IMR-90 (cell line): ENCODE measurements at regions not wholly inside any gene's neighbourhood (a gene's known extent, or its start where the extent isn't known, plus 50 kb on each side); places are given as distances from the start of the nearest gene placed in this dataset.

Experiments
- ATAC-seq: fragments of 200-7000 bp; cut with Tn5 transposase; 2 replicates; pipeline ENCODE4 v1.9.1; 2020; ENCODE audit warnings: low read depth, mild to moderate bottlenecking, moderate library complexity
- BruUV-seq: library from RNA; stranded (reverse); fragments of 400-500 nt; replicated peaks from 2 replicates; lab custom pipeline; 2021; lab: Mats Ljungman, UMichigan
- CTCF ChIA-PET: fragments of 300-600 bp; formaldehyde crosslinking; extraction: SDS; loops from one replicate; lab custom pipeline; 2021; ENCODE audit warnings: antibody characterized with exemption; lab: Yijun Ruan, JAX
- POLR2A ChIA-PET: fragments of 300-600 bp; sonication (Branson Sonifier 250); formaldehyde crosslinking; loops from one replicate; lab custom pipeline; 2022; ENCODE audit warnings: antibody characterized with exemption; ENCODE audit not compliant: unreplicated experiment; lab: Charles Lee
- DNase-seq: peaks from one replicate; pipeline ENCODE4 v3.0.0; 2013
- H2AFZ ChIP-seq: replicated peaks from 2 replicates; pipeline ENCODE3; 2013; ENCODE audit warnings: low read length, mild to moderate bottlenecking; ENCODE audit not compliant: poor library complexity
- H2AK5ac ChIP-seq: 2 replicates; pipeline ENCODE4 v1.6.1; 2013; ENCODE audit warnings: low read depth, low read length, inconsistent platforms
- H2AK9ac ChIP-seq: replicated peaks from 2 replicates; pipeline ENCODE3; 2013; ENCODE audit warnings: mild to moderate bottlenecking, low read depth, low read length, moderate library complexity; ENCODE audit not compliant: poor library complexity
- H2BK120ac ChIP-seq: 2 replicates; pipeline ENCODE4 v1.6.1; 2013; ENCODE audit warnings: low read depth, low read length, inconsistent platforms
- H2BK15ac ChIP-seq: 3 replicates; pipeline ENCODE4 v1.6.1; 2013; ENCODE audit warnings: low read depth, low read length, inconsistent platforms
- H2BK20ac ChIP-seq: 2 replicates; pipeline ENCODE4 v1.6.1; 2013; ENCODE audit warnings: low read depth, mild to moderate bottlenecking, inconsistent platforms, low read length, moderate library complexity
- H2BK5ac ChIP-seq: 2 replicates; pipeline ENCODE4 v1.6.1; 2013; ENCODE audit warnings: mild to moderate bottlenecking, low read depth, low read length, inconsistent platforms; ENCODE audit not compliant: poor library complexity, severe bottlenecking
- H3K14ac ChIP-seq: replicated peaks from 2 replicates; pipeline ENCODE4 v1.6.1; 2013; ENCODE audit warnings: low read depth, low read length, inconsistent platforms
- H3K18ac ChIP-seq: 2 replicates; pipeline ENCODE4 v1.6.1; 2013; ENCODE audit warnings: low read depth, low read length, control low read depth
- H3K23ac ChIP-seq: 2 replicates; pipeline ENCODE4 v1.6.1; 2013; ENCODE audit warnings: low read depth, low read length, inconsistent platforms
- H3K27ac ChIP-seq: 2 replicates; pipeline ENCODE4 v1.5.1; 2013; ENCODE audit warnings: mild to moderate bottlenecking, control low read depth, low read length; ENCODE audit not compliant: insufficient read depth
- H3K27me3 ChIP-seq: 2 replicates; pipeline ENCODE4 v1.6.1; 2013; ENCODE audit warnings: low read length; ENCODE audit not compliant: control insufficient read depth, insufficient read depth
- H3K36me3 ChIP-seq: 2 replicates; pipeline ENCODE4 v1.6.1; 2013; ENCODE audit warnings: low read length, mixed read lengths; ENCODE audit not compliant: control insufficient read depth, insufficient read depth
- H3K4ac ChIP-seq: 2 replicates; pipeline ENCODE4 v1.6.1; 2013; ENCODE audit warnings: low read depth, low read length, inconsistent platforms
- H3K4me1 ChIP-seq: 2 replicates; pipeline ENCODE4 v1.6.1; 2013; ENCODE audit warnings: low read length, mixed read lengths; ENCODE audit not compliant: control insufficient read depth, insufficient read depth
- H3K4me2 ChIP-seq: 2 replicates; pipeline ENCODE4 v1.6.1; 2013; ENCODE audit warnings: low read depth, mild to moderate bottlenecking, control low read depth, low read length, moderate library complexity
- H3K4me3 ChIP-seq: 2 replicates; pipeline ENCODE4 v1.5.1; 2013; ENCODE audit warnings: low read depth, mild to moderate bottlenecking, control low read depth, low read length, moderate library complexity; ENCODE audit not compliant: insufficient read depth
- H3K56ac ChIP-seq: 2 replicates; pipeline ENCODE4 v1.6.1; 2013; ENCODE audit warnings: low read length, inconsistent platforms; ENCODE audit not compliant: insufficient read depth; ENCODE audit errors: extremely low read depth
- H3K79me1 ChIP-seq, 2 experiments: 2 replicates each; pipeline ENCODE4 v1.6.1; 2013; ENCODE audit warnings: low read length in 2 of 2, inconsistent platforms in 1 of 2, low read depth in 1 of 2
- H3K9ac ChIP-seq: 2 replicates; pipeline ENCODE4 v1.6.1; 2013; ENCODE audit warnings: low read depth, low read length, control low read depth
- H3K9me1 ChIP-seq: 2 replicates; pipeline ENCODE4 v1.6.1; 2013; ENCODE audit warnings: low read length, inconsistent platforms; ENCODE audit not compliant: insufficient read depth
- H3K9me3 ChIP-seq: 2 replicates; pipeline ENCODE4 v1.6.1; 2013; ENCODE audit warnings: low read length; ENCODE audit not compliant: control insufficient read depth, insufficient read depth
- H4K20me1 ChIP-seq: 2 replicates; pipeline ENCODE4 v1.6.1; 2013; ENCODE audit warnings: low read length, inconsistent platforms; ENCODE audit not compliant: insufficient read depth
- H4K5ac ChIP-seq: 2 replicates; pipeline ENCODE4 v1.6.1; 2013; ENCODE audit warnings: mild to moderate bottlenecking, low read depth, low read length, control low read depth
- H4K8ac ChIP-seq, 2 experiments: 2 replicates each; pipeline ENCODE4 v1.6.1; 2013; ENCODE audit warnings: low read depth in 2 of 2, low read length in 2 of 2, control low read depth in 1 of 2, inconsistent platforms in 1 of 2
- H4K91ac ChIP-seq: 2 replicates; pipeline ENCODE4 v1.6.1; 2013; ENCODE audit warnings: low read depth, low read length, inconsistent platforms; ENCODE audit not compliant: insufficient read depth
- BHLHE40 ChIP-seq: fragments of 150-350 bp; IDR thresholded peaks from 2 replicates; pipeline ENCODE4 v1.6.1; 2016; ENCODE audit warnings: mild to moderate bottlenecking, low read depth, low read length
- CEBPB ChIP-seq: IDR thresholded peaks from 2 replicates; pipeline ENCODE4 v1.6.1; 2012; ENCODE audit warnings: low read depth, low read length, improper control_type of control experiment
- CHD1 ChIP-seq: IDR thresholded peaks from 2 replicates; pipeline ENCODE4 v1.6.1; 2012; ENCODE audit warnings: low read depth, low read length, improper control_type of control experiment
- FOS ChIP-seq: fragments of 150-350 bp; IDR thresholded peaks from 2 replicates; pipeline ENCODE4 v1.6.1; 2016; ENCODE audit warnings: low read depth, low read length
- MAFK ChIP-seq: IDR thresholded peaks from 2 replicates; pipeline ENCODE4 v1.6.1; 2012; ENCODE audit warnings: low read depth, low read length, improper control_type of control experiment
- MAZ ChIP-seq: IDR thresholded peaks from 2 replicates; pipeline ENCODE4 v1.6.1; 2012; ENCODE audit warnings: low read depth, mild to moderate bottlenecking, low read length, improper control_type of control experiment, moderate library complexity, borderline replicate concordance
- MXI1 ChIP-seq: IDR thresholded peaks from 2 replicates; pipeline ENCODE4 v1.6.1; 2012; ENCODE audit warnings: low read depth, mild to moderate bottlenecking, low read length, moderate library complexity, borderline replicate concordance
- NFE2L2 ChIP-seq: fragments of 150-350 bp; IDR thresholded peaks from 2 replicates; pipeline ENCODE4 v1.6.1; 2016; ENCODE audit warnings: low read depth, mild to moderate bottlenecking, low read length
- POLR2A ChIP-seq: IDR thresholded peaks from 2 replicates; pipeline ENCODE4 v1.6.1; 2012; ENCODE audit warnings: mild to moderate bottlenecking, low read depth, low read length
- RAD21 ChIP-seq: IDR thresholded peaks from 2 replicates; pipeline ENCODE4 v1.6.1; 2012; ENCODE audit warnings: low read length, improper control_type of control experiment
- RCOR1 ChIP-seq: IDR thresholded peaks from 2 replicates; pipeline ENCODE4 v1.6.1; 2012; ENCODE audit warnings: mild to moderate bottlenecking, low read length, improper control_type of control experiment; ENCODE audit not compliant: insufficient replicate concordance
- RFX5 ChIP-seq: IDR thresholded peaks from 2 replicates; pipeline ENCODE4 v1.8.0; 2012; ENCODE audit warnings: low read depth, mild to moderate bottlenecking, low read length, moderate library complexity
- SMC3 ChIP-seq: fragments of 150-350 bp; IDR thresholded peaks from 2 replicates; pipeline ENCODE4 v1.6.1; 2016; ENCODE audit warnings: low read depth, mild to moderate bottlenecking, antibody characterized with exemption, low read length, moderate library complexity
- whole genome bisulfite sequencing, 2 experiments: methylation state at CpG; one replicate each; pipeline versions ENCODE4 v1.1.5 to v1.1.7; 2013; ENCODE audit warnings: missing lambda C conversion rate in 2 of 2; ENCODE audit not compliant: insufficient read length in 1 of 2; ENCODE audit errors: extremely low coverage in 2 of 2; 5-methylcytosine and 5-hydroxymethylcytosine counted together
- dilution Hi-C: fragments of 300-500 bp; cut with HindIII; formaldehyde crosslinking; loops from one replicate; pipeline ENCODE4 v1.14.3; 2018; ENCODE audit warnings: low sequenced_read_pairs; ENCODE audit not compliant: unreplicated experiment
- in situ Hi-C: fragments of 300-500 bp; cut with MboI; formaldehyde crosslinking; loops from 3 replicates; pipeline ENCODE4 v1.14.3; 2019; ENCODE audit warnings: low sequenced_read_pairs, inconsistent platforms, mixed read lengths
- intact Hi-C: fragments of 100-400 bp; cut with micrococcal nuclease; formaldehyde crosslinking; loops from 2 replicates; pipeline ENCODE4 v1.10.0; 2022
- TF ChIP-seq, protein P1 (sequence below): fragments of 150-350 bp; IDR thresholded peaks from 2 replicates; pipeline ENCODE4 v1.6.1; 2016; ENCODE audit warnings: low read depth, mild to moderate bottlenecking, low read length, moderate library complexity, borderline replicate concordance
- TF ChIP-seq, protein P2 (sequence below): fragments of 150-350 bp; IDR thresholded peaks from 2 replicates; pipeline ENCODE4 v1.6.1; 2017; ENCODE audit warnings: mild to moderate bottlenecking, antibody characterized with exemption, low read length, low read depth
- TF ChIP-seq, protein P3 (sequence below): conservative IDR thresholded peaks from 2 replicates; pipeline ENCODE4 v1.5.1; 2012; ENCODE audit warnings: mild to moderate bottlenecking, low read depth, low read length, improper control_type of control experiment

DNA sequence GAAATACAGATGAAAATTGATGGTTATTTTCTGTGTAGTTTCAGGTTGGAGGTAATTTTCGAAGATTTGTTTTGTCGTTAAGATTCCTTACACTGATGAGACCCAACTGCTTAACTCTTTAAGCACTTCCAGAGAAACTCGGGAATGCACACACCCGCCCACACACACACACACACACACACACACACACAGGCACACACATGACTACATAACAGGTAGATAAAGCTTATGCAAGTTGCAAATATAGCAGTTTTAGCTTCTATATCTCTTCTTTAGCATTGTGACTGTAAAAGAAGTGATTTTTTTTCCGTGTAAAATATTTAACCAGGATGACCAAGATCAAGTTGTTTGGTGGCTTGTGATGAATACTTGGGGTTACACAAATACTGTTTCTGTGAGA lies 294.9 kb upstream of the NR2F2 start:
- H3K4me3 ChIP-seq, result no peak overlapping the region
- no peak for TF ChIP-seq POLR2A
- TF ChIP-seq MAFK, result no peak
- TF ChIP-seq CEBPB, result no peak
- TF ChIP-seq CHD1, result no peak
- no peak for TF ChIP-seq RFX5
- TF ChIP-seq SMC3, result no peak
- TF ChIP-seq MAZ, result no peak
- no peak for TF ChIP-seq RCOR1
- TF ChIP-seq, protein P1, sequence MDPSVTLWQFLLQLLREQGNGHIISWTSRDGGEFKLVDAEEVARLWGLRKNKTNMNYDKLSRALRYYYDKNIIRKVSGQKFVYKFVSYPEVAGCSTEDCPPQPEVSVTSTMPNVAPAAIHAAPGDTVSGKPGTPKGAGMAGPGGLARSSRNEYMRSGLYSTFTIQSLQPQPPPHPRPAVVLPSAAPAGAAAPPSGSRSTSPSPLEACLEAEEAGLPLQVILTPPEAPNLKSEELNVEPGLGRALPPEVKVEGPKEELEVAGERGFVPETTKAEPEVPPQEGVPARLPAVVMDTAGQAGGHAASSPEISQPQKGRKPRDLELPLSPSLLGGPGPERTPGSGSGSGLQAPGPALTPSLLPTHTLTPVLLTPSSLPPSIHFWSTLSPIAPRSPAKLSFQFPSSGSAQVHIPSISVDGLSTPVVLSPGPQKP, result no peak
- no peak for TF ChIP-seq MXI1
- no peak for TF ChIP-seq RAD21
- TF ChIP-seq, protein P2, sequence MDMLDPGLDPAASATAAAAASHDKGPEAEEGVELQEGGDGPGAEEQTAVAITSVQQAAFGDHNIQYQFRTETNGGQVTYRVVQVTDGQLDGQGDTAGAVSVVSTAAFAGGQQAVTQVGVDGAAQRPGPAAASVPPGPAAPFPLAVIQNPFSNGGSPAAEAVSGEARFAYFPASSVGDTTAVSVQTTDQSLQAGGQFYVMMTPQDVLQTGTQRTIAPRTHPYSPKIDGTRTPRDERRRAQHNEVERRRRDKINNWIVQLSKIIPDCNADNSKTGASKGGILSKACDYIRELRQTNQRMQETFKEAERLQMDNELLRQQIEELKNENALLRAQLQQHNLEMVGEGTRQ, result no peak
- no peak for TF ChIP-seq NFE2L2
- TF ChIP-seq, protein P3, sequence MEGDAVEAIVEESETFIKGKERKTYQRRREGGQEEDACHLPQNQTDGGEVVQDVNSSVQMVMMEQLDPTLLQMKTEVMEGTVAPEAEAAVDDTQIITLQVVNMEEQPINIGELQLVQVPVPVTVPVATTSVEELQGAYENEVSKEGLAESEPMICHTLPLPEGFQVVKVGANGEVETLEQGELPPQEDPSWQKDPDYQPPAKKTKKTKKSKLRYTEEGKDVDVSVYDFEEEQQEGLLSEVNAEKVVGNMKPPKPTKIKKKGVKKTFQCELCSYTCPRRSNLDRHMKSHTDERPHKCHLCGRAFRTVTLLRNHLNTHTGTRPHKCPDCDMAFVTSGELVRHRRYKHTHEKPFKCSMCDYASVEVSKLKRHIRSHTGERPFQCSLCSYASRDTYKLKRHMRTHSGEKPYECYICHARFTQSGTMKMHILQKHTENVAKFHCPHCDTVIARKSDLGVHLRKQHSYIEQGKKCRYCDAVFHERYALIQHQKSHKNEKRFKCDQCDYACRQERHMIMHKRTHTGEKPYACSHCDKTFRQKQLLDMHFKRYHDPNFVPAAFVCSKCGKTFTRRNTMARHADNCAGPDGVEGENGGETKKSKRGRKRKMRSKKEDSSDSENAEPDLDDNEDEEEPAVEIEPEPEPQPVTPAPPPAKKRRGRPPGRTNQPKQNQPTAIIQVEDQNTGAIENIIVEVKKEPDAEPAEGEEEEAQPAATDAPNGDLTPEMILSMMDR, result no peak
- TF ChIP-seq FOS, result no peak
- TF ChIP-seq BHLHE40, result no peak
- no peaks in the 10 kb centered on the region for H3K36me3 ChIP-seq
- H3K14ac ChIP-seq, result no peak overlapping the region
- no CpG with 5 or more reads among the region's 5 CpGs for WGBS, 2 experiments
- H3K27ac ChIP-seq, result no peak overlapping the region
- H2BK120ac ChIP-seq, result no peak overlapping the region
- H3K4ac ChIP-seq, result no peak overlapping the region
- dilution Hi-C loops (no loop called here), in situ Hi-C loops (no loop called here), intact Hi-C loops (no loop called here)
- ChIA-PET POLR2A (no interaction called here), CTCF (no interaction called here)
- H2AK9ac ChIP-seq, result no peak overlapping the region
- no peak overlapping the region for H2AFZ ChIP-seq
- no peaks in the 10 kb centered on the region for H4K20me1 ChIP-seq
- no peak overlapping the region for H3K56ac ChIP-seq
- DNase-seq, result no peak
- no peaks in the 10 kb centered on the region for H3K9me3 ChIP-seq
- no peak overlapping the region for H2BK5ac ChIP-seq
- no peak overlapping the region for H3K18ac ChIP-seq
- H3K79me1 ChIP-seq, result no peaks in the 10 kb centered on the region
- no peak overlapping the region for H2BK15ac ChIP-seq
- no peaks in the 10 kb centered on the region for H3K9me1 ChIP-seq
- H4K91ac ChIP-seq, result no peak overlapping the region
- no peaks in the 10 kb centered on the region for H3K4me1 ChIP-seq
- H3K27me3 ChIP-seq, result peaks cover 6% of the 10 kb centered on the region; the same call in 1 of the 2 replicates
- no peak overlapping the region for H4K5ac ChIP-seq
- H2BK20ac ChIP-seq, result no peak overlapping the region
- H3K23ac ChIP-seq, result no peak overlapping the region
- no peak overlapping the region for H3K9ac ChIP-seq
- H4K8ac ChIP-seq, result no peak overlapping the region
- no peak overlapping the region for H3K4me2 ChIP-seq
- ATAC-seq, result no peak
- H2AK5ac ChIP-seq, result no peak overlapping the region
- no TSS peak for BruUV-seq
